HG02885 (cell line): ENCODE measurements at regions not wholly inside any gene's neighbourhood (a gene's known extent, or its start where the extent isn't known, plus 50 kb on each side); places are given as distances from the start of the nearest gene placed in this dataset.
"Not testable (repeated sequence)": the region's sequence is repeated elsewhere in the genome, so short reads cannot be mapped to it uniquely, and the experiment has no call there.

Experiments
- ATAC-seq: cut with Tn5 transposase; IDR thresholded peaks from one replicate; pipeline ENCODE4 v1.9.1; 2021; ENCODE audit warnings: mild to moderate bottlenecking; ENCODE audit not compliant: unreplicated experiment, poor library complexity

DNA sequence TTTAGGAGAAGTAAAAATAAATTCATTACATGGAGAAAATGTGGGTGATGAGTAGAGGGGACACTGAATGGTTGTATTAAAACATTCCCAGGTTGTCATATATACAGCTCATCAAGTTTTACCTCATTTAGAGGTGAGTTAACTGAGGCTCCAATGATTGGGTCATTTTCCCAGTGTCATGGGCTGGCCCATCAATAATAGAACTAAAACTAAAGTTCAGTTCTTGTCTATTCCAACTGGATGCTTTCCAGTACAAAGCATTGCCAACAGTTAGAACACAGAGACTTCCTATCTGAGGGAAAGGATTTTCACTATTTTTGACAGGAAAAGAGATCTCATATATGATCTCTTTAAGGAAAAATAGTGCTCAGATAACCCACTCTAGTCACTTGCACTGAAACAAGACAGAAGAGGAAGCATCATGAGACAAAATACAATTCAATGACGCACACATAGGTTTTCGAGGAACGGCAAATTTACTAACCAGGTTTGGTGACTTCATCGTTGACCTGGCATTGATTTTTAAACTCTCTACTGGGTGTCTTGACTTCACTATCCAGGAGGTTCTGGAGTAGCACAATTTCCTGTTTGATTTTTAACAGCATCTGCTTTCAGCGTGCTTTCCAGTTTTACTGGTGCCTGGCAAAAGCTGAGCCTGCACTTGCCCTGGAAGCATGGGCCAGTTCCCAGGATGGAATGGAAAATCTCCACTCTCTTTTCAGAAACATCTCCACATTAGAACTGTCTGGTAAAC lies 195.5 kb upstream of the FBXL4 start:
- no peak for ATAC-seq

DNA sequence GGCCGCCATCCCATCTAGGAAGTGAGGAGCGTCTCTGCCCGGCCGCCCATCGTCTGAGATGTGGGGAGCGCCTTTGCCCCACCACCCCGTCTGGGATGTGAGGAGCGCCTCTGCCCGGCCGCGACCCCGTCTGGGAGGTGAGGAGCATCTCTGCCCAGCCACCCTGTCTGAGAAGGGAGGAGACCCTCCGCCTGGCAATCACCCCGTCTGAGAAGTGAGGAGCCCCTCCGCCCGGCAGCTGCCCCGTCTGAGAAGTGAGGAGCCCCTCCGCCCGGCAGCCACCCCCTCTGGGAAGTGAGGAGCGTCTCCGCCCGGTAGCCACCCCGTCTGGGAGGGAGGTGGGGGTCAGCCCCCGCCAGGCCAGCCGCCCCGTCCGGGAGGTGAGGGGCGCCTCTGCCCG lies 194.2 kb upstream of the FBXL4 start:
- ATAC-seq: not testable (repeated sequence)

DNA sequence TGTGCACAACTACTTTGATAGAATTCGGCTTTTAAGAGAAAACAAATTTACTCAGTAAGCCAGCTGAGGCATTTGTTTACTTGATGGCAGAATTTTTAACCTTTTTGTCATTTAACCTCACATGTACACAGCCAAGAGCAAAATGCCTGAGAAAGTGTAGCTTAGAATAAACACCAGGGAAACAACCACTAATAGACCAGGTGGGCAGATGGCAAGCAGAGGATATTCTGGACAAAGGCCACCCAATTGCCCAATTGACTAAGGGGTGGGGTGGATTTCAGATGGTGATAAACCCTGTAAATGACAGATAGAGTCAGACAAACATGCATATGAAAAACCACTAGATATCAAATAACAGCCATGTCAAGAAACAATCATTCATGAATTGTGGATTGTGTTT lies 190.7 kb upstream of the FBXL4 start:
- ATAC-seq: no peak

DNA sequence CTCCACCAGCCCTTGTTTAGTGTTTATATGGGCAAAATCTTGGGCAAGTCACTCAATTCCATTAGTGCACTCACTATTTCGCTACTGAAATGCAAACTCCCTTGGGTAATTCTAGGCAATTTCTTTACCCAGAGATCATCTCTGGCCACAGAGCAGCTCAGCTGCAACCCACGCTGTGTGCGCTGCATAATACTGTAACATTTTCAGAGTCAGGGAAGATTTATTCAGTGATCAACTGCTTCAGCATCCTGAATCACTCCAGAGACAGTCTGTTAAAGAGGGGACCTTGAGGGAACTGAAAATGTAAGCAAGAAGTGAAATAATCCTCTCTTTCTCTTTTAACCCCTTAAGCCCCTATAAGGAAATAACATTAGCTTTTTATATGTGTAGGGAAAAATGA lies 189.6 kb upstream of the FBXL4 start:
- no peak for ATAC-seq

DNA sequence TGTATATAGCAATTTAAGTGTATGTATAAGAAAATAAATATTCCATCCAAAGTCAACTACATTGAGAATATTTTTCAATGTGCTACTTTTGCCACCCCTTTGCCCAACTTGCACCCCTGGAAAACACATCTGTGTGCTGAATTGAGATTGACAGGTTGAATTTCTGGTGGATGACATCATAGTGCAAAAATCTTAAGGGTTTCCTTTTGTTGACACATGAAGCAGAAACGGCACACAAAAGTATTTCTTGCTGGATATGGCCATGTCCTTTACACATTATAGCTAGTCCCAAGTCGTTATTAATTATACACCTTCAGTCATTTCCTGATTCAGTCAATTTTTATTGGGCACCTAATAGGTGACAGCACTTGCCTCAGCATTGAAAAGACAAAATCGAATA lies 188.7 kb upstream of the FBXL4 start:
- no peak for ATAC-seq

DNA sequence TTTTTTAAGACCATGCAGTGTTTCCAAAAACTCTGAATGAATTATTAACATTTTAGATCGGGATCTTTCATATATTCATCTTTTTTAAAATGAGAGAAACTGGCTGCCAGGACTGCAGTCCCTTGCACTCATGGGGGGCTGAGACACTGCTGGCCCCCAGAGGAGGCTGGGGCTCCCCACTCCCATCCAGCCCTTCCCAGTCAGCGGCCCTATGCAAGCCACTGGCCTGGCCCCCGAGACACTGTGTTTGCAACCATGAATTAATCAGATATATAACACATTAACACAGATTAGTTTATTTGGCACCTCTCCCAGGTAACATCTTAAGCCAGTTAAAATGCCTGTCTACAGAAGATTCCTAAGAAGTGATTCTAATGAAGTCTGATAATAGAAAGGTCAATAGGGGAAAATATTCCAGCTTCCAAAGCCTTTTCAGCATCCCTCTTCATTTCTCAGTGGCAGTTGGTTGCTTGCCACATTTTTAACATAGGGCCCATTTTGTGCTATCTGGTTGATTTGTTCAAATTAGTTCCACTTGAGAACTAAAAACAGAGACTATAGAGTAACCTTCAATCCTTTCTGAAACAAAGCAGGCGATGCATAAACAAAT lies 184.4 kb upstream of the FBXL4 start:
- no peak for ATAC-seq

DNA sequence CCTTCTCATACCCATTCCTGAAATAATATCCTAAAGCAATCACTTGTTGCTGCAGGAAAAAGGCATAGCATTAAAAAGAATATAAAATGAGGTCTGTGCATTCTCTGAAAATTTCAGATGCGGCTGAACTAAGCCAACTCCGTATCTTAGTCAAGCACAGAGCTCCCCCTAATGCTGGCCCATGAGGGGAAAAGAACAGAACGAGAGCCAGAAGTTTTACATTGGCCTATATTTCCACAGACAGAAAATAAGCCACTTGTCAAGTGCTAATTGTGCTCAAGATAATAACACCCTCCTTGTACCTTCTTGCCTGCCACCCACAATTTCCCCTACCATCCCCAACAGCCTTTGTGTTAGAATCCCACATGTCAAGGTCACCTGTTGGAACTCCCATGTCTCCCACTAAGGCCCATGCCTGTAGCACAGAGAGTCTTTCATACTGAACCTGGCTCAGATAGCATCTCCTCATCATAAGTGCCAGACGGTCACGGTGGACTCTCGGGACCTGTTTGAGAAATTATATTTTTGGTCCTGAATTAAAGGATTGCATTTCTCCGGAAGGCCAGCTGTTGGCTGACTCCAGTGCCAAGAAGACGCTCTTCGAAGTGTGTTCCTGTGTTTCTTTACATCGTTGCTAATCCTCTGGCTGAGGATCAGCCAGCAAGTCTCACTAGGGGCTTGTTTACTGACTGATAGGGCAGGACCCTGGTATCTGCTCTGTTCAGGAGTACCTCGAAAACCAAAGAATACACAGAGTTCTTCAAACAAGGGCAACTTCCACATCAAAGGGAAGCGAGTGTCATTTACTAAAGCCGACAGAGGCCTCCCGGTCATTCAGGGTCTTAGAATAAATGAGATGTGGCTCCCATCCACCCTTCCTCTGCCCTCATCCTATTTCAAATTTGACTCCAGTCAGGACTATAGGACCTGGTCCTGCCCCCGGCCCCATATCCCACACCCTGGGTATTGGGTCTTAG lies 183.4 kb upstream of the FBXL4 start:
- ATAC-seq: no peak

DNA sequence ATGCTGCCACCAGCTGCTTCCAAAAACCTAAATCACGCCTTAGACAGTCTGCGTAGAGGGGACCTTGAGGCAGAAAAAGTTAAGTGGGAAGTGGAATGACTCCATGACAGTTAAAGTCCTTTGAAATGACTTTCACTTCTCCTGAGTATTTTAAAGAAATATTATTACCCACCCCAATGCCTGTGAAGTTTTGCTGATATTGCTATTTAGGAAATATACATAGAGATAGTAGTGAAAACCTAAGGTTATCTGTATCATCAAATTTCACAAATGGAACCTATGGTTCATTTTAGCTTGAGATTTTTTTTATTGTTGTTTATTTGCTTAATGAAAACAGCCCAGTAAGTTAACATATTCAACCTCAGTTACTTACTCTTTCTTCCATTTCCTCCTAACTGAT lies 182.1 kb upstream of the FBXL4 start:
- ATAC-seq: no peak

DNA sequence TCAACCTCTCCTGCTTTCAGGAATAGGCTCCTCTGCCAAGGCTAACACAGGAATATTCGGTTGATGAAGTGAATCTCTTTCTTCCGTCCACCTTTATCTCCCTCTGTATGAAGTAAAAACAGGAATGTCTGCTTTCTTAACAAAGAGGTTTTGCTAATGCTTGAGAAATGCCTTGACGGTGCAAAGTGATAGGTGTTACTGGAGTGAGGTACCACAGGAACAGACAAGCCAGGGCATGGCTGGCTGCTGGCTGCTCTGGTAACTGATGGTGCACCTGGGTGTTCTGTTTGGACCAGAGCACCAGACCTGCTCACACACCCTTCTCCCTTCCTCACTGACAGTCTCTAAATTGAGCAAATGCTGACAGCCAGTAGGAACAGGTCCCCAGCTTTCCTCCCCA lies 174.0 kb upstream of the FBXL4 start:
- no peak for ATAC-seq

DNA sequence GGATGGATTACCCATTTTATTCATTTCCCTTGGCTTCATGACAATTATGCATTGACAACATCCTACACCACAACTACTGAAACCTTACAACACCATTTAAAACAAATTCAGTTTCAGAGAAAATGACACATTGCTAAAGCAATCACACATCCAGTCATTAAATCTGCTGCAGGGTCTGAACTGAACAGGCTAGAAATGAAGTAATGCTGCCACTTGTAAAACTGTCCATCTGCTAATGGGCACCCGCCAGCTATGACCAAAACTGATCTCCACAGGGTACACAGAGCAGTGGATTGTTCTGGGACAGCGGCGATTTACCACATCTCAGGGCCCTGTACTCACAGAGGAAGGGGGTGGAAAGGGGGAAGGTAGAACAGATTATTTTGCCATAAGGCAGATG lies 172.9 kb upstream of the FBXL4 start:
- no peak for ATAC-seq

DNA sequence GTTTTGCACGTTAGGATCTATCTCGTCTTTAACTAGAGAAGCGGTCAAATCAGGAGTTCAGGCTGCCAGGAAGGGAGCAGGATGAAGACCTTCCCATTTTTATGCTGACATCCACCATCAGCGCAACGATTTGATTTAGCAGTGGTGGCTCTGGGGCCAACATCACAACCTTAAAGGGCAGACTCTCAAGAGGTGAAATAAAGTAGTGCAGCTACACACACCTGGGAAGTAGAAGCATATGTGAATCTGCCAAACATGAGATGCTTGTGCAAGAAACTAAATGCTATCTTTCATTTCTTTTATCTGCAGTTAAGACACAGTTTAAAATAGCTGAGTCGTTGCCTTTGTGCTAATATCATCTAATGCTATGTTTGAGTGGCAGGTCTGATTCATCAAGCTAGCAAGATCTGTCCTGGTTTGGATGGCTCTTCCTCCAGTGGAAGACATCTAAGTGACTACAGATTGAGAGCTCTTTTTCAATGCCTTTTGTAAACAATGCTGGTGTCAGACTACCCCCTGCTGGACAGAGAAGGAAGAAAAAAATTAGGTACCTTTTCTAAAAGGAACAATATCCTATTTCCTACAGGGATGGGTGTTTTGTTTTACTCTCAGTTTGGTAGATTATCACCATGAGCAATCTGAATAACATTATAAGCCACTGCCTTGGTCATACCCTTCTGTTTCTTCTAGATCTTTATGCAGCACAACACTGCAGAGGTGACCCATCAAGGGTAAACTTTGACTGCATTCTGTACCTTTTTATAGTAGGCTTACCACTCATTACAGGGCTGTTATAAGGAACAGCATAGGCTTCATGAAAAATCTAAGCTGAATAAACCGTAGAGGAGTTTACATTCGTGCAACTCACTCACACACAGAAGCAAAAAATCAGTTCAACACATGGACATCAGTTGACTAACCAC lies 171.6 kb upstream of the FBXL4 start:
- ATAC-seq: peak; percentile 72

DNA sequence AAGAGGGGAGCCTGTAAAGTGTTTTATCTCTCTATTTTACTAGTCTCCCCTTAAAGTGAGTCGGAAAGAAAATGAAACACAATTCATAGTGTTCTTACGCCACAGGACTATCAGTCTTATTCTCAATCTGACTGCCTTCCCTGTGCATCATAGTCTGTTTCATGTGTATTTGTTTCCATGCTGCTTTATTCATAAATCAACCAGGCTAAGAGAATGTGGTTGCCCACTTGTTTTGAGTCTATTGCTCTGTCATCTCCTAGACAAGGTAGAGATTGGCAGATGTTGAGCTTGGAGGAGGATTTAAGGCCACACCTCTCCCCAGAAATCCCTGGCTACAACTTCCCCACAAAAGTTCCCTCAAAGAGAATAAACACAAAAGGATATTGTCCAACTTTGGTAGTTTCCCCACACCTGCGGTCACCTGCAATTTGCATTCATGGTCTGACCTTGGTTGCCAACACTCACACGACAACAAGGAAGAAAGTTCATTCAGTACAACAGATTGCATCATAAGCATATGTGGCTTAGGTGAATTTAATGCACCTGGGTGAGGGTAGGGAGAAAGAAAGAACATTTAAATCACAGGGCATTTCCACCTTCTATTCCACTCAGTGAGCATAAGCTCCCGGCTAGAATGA lies 167.1 kb upstream of the FBXL4 start:
- ATAC-seq: peak; percentile 43

DNA sequence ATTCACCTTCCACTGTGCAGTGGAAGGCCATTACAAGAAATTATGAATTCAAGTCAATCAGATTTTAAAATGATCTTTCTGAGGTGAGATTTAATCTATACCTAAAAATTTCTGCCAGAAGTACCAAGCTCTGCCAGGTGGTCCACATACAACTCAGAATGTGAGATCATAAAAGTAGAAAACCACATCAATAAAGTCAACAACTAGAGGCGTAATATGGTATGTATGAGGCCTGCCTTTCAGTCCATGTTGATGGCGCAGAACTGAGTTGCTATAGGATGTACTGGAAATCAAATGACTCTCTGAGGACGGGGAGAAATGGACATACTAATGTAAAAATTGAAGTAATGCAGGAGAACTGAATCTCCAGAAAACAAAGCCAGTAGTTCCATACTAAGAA lies 163.8 kb upstream of the FBXL4 start:
- ATAC-seq: no peak

DNA sequence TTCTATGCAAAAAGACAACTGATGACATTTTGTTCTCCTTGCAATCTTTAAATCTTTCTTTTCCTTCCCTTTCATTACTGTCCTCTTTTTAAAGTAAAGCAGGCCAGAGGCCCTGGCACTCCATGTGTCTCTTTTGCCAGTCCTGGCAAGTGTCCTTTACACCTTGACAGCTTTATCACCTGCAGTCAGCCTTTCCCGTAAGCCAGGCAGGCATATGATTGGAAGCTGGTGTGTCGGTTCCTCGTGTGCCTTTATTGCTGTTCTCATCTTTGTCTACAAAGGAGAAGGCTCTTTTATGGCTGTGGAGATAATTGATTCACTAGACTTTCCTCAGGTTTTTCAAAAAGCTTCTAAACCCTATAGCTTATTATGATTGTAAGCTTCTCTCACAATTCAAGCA lies 162.3 kb upstream of the FBXL4 start:
- no peak for ATAC-seq

DNA sequence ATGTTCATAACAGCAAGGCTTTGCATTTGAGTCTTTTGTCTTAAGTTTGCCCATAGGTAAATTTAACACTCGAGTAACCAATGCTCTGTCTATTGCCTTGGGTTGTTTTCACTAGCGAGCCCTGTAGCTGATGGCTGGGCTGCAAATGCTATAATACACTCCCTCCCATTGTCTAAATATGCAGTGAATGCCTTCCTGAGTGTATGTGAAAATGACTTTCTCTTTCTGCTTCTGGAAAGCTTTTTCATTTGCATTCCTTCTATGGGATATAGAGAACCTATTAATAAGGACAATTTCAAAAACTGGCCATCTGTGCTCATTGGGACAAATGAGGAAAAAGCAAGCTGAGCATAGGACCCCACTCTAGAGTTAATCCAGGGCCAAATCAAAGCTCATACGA lies 156.5 kb upstream of the FBXL4 start:
- ATAC-seq: no peak

DNA sequence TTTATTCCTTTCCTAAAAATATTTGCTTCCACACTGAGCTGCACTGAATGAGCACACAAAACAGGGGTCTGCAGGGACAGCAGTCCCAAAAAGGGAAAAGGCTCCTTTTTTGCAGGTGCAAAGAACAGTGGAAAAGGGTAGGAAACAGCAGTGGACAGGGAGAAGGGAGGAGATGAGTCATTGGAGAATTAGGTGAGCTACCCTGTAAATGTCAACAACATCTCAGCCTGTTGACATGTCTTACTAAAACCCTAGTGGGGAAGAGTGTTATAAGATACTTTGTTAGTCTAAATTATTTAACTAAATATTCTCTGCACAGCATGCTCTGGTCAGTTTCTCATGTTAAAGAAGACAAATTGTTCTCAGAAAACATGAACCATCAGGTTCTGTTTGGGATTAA lies 151.5 kb upstream of the FBXL4 start:
- ATAC-seq: no peak

DNA sequence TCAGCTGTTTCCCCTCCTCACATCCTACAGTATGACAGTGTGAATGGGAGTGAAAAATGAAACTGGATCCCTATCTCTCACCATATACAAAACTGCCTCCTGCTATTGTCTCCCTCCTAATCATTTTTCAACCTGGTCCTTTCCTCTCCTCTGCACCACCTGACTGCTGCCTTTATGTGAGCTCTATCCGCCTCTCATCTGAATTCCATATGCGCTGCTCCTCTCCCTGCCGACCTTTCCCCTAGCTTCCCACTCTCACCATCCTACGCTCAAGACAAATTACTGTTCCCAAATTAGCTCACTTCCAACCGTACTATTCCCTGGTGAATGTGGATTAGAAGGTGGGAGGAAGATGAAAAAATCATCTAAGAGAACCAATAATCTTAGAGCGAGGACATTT lies 148.4 kb upstream of the FBXL4 start:
- ATAC-seq: no peak

DNA sequence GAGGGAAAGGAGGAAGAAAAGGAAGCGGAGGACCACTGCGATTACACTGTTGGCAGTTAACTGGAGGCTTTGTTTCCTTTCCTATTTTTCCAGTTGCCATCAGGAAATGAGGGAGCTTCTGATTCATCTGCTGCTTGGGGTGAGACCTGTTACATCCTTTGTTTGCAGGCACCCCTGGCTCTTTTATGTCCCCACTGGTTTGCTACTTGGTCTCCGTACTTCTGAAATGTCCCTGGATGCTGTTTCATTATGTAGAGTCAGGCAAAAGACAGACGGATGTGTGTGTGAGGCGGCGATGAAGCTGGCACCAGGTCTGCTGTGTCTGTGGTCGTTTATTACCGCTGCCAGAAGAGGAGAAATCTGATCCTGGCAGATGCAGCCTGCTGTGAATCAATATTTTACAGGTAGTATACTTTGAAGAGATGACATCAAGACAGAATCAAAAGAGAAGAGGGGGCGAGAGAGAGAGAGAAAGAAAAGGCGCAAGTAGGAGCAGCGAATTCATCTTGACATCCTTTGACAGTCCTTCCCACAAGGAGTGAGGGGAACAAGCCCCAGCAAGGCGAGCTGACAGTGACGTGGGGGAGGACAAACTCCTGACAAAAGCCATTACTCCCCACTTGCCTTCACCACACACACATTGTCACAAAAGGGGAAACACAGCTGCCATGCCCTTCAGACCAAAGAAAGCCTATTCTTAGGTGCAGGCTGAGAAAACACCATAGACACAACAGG lies 145.9 kb upstream of the FBXL4 start:
- ATAC-seq: no peak

DNA sequence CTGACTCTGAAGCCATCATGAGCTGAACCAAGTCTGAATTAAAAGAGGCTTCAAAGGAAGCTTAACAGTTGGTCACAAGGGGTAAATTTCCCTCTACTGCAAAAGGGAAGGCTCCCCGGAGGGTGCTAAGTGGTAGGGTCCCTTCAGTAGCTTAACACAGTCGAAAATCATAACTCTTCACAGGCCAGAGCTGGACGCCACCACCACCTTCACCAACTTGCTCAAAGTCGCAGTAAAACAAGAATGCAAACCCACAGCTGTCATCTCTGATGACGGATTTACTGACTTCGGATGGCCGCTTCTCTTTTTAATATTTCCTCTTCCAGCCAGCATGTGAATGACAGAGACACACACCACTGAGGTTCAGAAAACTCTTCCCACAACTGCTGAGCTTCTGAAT lies 144.7 kb upstream of the FBXL4 start:
- peak; percentile 4 for ATAC-seq
